ENCODE measurements at regions not wholly inside any gene's neighbourhood (a gene's known extent, or its start where the extent isn't known, plus 50 kb on each side); places are given as distances from the start of the nearest gene placed in this dataset.

DNA sequence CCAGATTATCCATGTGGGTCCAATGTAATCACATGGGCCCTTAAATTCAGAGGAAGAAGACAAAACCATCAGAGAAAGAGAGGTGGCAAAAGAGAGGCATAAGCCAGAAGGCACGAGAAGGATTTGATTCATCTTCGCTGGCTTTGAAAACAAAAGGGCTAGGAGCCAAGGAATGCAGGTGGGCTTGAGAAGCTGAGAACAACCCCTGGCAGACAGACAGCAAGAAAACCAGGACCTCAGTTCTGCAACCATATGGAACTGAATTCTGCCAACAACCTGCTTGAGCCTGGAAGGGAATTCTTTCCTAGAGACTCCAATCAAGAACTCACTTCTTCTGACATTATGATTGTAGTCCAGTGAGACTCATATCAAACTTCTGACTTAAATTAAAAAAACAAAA, 1531.8 kb downstream of the PCDH7 start:
- TF ChIP-seq NFE2L2 (conservative IDR thresholded peaks at IDR 0.05; ENCODE audit: low read length) (no peak), EP300 (IDR thresholded peaks at IDR 0.05) (no peak), HDAC2 (IDR thresholded peaks at IDR 0.05) (no peak), ZFP36 (IDR thresholded peaks at IDR 0.05; ENCODE audit: borderline replicate concordance, partially characterized antibody) (no peak), NPAS2 (CRISPR knock-in tag; IDR thresholded peaks at IDR 0.05; ENCODE audit: borderline replicate concordance) (no peak), JUN (IDR thresholded peaks at IDR 0.05) (no peak), ZC3H11A (IDR thresholded peaks at IDR 0.05) (no peak), EHMT2 (IDR thresholded peaks at IDR 0.05; ENCODE audit: low read depth) (no peak)
- TF ChIP-seq, protein P1, sequence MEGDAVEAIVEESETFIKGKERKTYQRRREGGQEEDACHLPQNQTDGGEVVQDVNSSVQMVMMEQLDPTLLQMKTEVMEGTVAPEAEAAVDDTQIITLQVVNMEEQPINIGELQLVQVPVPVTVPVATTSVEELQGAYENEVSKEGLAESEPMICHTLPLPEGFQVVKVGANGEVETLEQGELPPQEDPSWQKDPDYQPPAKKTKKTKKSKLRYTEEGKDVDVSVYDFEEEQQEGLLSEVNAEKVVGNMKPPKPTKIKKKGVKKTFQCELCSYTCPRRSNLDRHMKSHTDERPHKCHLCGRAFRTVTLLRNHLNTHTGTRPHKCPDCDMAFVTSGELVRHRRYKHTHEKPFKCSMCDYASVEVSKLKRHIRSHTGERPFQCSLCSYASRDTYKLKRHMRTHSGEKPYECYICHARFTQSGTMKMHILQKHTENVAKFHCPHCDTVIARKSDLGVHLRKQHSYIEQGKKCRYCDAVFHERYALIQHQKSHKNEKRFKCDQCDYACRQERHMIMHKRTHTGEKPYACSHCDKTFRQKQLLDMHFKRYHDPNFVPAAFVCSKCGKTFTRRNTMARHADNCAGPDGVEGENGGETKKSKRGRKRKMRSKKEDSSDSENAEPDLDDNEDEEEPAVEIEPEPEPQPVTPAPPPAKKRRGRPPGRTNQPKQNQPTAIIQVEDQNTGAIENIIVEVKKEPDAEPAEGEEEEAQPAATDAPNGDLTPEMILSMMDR (IDR thresholded peaks at IDR 0.05), result no peak
- TF ChIP-seq, protein P2, sequence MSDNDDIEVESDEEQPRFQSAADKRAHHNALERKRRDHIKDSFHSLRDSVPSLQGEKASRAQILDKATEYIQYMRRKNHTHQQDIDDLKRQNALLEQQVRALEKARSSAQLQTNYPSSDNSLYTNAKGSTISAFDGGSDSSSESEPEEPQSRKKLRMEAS (IDR thresholded peaks at IDR 0.05), result no peak
- TF ChIP-seq, protein P3, sequence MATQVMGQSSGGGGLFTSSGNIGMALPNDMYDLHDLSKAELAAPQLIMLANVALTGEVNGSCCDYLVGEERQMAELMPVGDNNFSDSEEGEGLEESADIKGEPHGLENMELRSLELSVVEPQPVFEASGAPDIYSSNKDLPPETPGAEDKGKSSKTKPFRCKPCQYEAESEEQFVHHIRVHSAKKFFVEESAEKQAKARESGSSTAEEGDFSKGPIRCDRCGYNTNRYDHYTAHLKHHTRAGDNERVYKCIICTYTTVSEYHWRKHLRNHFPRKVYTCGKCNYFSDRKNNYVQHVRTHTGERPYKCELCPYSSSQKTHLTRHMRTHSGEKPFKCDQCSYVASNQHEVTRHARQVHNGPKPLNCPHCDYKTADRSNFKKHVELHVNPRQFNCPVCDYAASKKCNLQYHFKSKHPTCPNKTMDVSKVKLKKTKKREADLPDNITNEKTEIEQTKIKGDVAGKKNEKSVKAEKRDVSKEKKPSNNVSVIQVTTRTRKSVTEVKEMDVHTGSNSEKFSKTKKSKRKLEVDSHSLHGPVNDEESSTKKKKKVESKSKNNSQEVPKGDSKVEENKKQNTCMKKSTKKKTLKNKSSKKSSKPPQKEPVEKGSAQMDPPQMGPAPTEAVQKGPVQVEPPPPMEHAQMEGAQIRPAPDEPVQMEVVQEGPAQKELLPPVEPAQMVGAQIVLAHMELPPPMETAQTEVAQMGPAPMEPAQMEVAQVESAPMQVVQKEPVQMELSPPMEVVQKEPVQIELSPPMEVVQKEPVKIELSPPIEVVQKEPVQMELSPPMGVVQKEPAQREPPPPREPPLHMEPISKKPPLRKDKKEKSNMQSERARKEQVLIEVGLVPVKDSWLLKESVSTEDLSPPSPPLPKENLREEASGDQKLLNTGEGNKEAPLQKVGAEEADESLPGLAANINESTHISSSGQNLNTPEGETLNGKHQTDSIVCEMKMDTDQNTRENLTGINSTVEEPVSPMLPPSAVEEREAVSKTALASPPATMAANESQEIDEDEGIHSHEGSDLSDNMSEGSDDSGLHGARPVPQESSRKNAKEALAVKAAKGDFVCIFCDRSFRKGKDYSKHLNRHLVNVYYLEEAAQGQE (IDR thresholded peaks at IDR 0.05), result no peak
